Fibroblast of mammary gland (primary cell): ENCODE measurements at regions not wholly inside any gene's neighbourhood (a gene's known extent, or its start where the extent isn't known, plus 50 kb on each side); places are given as distances from the start of the nearest gene placed in this dataset.
"Not testable (repeated sequence)": the region's sequence is repeated elsewhere in the genome, so short reads cannot be mapped to it uniquely, and the experiment has no call there.

Experiments
- DNase-seq: peaks from one replicate; pipeline ENCODE4 v3.0.0-alpha.2; 2010; ENCODE audit warnings: low read depth
- H3K4me3 ChIP-seq: 2 replicates; pipeline ENCODE4 v1.5.1; 2011; ENCODE audit warnings: low read depth, mild to moderate bottlenecking, low read length, moderate library complexity; ENCODE audit not compliant: control insufficient read depth
- TF ChIP-seq, protein P1 (sequence below): conservative IDR thresholded peaks from 2 replicates; pipeline ENCODE4 v1.5.1; 2011; ENCODE audit warnings: low read depth, low read length, inconsistent platforms; ENCODE audit not compliant: control insufficient read depth, insufficient read depth

DNA sequence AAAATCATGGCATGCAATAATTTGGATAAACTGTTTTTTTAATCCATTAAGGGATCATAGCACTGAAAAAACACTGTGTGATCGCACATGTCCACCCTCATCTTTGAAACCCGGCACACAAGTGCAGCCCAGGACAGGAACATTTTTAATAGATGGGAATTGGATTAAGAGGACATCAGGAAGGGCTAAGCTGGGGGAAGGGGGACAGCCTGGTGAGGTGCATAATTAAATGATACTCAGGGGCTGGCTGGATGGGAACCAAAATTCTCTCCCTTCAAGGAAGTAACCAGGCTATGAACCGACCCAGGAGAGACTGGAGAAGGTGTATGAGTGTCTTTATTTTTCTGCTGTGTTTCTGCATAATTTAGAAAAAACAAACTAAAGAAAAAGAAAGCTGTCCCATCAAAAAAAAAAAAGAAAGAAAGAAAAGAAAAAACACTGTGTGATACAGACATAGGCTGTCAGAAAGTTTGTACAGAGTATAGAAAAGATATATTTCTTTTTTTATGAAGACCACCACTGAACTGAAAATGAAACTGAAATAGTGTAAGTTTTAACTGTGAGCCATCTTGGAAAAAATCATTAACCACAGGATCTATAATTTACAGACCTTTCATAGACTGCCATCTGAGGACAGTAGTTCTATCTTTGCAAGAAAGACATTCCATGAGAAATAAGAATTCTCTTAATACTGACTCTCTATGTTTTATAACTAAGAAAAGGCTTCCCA is 75.1 kb upstream of the SLC38A4 start:
- no peak for DNase-seq
- no peak overlapping the region for H3K4me3 ChIP-seq
- TF ChIP-seq, protein P1, sequence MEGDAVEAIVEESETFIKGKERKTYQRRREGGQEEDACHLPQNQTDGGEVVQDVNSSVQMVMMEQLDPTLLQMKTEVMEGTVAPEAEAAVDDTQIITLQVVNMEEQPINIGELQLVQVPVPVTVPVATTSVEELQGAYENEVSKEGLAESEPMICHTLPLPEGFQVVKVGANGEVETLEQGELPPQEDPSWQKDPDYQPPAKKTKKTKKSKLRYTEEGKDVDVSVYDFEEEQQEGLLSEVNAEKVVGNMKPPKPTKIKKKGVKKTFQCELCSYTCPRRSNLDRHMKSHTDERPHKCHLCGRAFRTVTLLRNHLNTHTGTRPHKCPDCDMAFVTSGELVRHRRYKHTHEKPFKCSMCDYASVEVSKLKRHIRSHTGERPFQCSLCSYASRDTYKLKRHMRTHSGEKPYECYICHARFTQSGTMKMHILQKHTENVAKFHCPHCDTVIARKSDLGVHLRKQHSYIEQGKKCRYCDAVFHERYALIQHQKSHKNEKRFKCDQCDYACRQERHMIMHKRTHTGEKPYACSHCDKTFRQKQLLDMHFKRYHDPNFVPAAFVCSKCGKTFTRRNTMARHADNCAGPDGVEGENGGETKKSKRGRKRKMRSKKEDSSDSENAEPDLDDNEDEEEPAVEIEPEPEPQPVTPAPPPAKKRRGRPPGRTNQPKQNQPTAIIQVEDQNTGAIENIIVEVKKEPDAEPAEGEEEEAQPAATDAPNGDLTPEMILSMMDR, result no peak

DNA sequence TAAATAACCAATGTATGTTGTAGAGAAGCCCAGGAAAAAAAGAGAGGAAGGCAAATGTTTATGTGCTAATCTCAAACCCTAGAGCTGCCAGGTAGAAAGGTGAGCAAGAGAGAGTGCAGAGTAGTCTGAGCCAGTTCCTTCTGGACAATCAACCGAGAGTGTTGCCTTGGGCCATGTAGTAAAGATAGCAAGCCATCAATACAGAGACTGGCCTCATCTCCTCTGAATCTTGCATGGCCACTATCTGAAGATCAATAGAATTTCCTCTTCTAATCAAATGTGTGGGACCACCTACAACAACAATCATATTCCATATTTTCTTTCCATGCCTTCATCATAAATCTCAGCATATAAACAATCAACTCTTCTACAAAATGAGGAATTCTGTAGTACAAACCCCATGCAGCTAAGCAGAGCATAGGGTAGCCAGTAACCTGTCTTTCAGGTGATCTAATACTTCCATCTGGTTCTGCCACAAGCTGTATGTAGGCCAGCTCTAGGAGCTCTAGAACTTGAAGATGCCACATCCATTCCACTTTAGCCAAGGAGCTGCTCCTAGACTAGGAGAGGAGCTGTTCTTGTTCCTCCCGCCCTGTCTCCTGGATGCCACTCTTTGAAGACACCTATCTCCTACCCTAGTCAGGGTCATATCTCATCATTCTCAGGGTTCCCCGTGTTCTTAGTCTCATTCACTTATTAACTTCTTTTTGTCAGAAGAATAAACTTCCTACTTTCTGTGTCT is 75.8 kb upstream of the SLC38A4 start:
- no peak overlapping the region for H3K4me3 ChIP-seq
- DNase-seq, result no peak
- TF ChIP-seq, protein P1, result no peak

DNA sequence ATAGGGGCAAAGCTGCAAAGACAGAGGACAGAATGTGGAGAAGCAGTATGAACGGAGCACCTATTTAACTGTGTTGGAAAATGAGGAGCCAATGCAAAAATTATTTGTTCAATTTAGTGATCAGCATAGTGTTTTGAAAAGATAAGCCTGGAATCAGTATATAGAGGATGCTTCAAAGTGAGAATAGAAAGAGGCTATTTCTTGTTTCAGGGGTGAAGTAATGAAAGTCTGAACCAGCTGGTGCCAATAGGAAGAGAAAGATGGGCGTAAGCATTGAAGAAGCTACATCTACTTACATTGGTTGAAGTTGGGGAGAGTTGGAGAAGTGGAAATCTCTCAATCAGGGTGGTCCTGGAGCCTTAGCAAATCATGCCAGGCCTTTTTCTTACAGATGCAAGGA is 77.3 kb upstream of the SLC38A4 start:
- DNase-seq, result no peak
- H3K4me3 ChIP-seq, result no peak overlapping the region
- TF ChIP-seq, protein P1, result no peak

DNA sequence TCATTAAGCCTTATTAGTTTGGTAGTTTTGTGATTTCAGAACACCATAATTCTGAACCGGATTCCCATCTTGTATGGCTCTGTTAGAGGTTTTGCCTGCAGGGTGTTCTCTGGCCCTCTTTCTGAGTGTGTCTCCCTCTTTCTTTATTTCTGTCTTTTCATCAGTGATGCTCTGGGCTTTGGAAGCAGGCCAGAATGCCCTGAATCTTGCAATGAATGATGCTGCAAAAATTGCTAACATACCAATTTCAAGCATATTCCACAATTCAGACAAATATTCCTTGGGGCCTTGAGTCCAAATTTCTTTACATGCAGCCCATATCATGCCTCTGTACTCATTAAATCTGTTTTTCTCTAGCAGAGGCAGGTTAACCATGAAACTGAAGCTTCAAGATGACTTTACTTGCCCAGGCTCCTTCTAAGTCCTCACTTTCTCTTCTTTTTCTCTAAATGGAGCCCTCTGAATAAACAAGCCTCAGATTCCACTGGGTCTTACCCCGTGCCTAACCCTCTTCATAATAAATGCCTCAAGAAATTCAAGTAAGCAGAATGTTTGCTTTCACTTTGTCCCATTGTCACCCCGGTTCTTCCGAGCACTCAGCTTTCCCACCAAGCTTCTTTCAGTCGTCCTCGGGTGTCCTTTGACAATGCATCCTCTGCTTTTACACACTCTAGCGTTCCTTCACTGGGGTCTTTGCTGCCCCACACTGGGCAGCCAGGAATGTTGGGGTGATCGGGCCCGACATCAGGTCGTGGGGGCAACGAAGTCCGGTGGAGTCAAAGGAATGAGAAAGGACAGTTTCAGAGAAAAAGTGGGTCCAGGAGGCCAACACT is 78.8 kb upstream of the SLC38A4 start:
- DNase-seq, result no peak
- TF ChIP-seq, protein P1, result no peak
- H3K4me3 ChIP-seq, result no peak overlapping the region

DNA sequence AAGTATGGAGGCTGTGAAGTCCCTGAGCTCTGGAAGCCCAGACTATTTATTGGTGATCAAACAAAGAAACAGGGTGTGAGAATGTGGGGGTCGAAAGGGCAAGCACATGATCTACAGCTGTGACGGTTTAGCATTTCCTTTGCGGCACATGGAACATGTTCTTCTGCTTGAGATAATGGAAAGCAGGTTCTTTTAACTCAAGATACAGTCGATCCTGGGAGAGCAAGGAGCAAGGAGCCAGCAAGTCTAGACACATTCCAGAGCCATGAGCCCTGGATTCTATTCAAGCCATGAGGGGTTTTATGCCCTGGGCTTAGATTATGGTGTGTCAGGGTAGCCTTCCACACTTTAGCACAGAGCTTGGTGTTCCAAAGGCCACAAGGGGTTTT is 79.4 kb upstream of the SLC38A4 start:
- DNase-seq, result peak; percentile 84

DNA sequence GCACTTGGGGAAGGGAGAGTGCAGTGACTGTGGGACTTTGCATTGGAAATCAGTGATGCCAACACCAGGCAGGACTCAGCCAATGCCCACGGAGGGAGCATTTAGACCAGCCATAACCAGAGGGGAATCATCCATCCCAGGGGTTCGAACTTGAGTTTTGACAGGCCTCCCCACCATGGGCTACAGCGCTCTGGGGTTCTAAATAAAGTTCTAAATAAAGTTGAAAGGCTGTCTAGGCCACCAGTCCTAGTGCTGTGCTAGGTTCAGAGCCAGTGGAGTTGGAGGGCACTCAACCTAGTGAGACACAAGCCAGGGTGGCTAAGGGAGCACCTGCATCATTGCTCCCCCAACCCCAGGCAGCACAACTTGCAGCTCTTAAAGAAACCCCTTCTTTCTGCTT is 82.0 kb upstream of the SLC38A4 start:
- H3K4me3 ChIP-seq, result no peak overlapping the region
- TF ChIP-seq, protein P1, result no peak
- DNase-seq, result no peak

More for the DNA sequence above, 79.4 kb upstream of the SLC38A4 start:
- not testable (repeated sequence) for H3K4me3 ChIP-seq
